ENCODE measurements at regions not wholly inside any gene's neighbourhood (a gene's known extent, or its start where the extent isn't known, plus 50 kb on each side); places are given as distances from the start of the nearest gene placed in this dataset.

DNA sequence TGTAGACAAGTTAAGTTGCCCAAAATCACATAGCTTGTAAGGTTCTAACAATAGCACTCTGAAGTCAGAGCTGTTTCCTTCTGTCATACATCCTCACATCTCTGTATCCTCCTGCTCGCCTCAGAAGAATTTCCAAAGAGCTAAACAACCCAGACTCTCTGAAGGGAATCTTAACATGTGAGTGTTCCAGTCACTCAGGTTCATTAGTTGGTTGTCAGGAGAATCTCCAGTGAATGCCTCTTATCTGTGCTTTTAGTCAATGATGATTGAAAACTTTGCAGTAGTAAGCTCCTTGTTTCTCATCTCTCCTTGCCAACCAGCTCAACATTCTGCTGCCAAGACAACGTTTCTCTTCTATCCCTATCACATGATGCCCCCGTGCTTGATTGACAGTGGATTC is 195.5 kb downstream of the C11orf91 start:
- TF ChIP-seq, protein P1, sequence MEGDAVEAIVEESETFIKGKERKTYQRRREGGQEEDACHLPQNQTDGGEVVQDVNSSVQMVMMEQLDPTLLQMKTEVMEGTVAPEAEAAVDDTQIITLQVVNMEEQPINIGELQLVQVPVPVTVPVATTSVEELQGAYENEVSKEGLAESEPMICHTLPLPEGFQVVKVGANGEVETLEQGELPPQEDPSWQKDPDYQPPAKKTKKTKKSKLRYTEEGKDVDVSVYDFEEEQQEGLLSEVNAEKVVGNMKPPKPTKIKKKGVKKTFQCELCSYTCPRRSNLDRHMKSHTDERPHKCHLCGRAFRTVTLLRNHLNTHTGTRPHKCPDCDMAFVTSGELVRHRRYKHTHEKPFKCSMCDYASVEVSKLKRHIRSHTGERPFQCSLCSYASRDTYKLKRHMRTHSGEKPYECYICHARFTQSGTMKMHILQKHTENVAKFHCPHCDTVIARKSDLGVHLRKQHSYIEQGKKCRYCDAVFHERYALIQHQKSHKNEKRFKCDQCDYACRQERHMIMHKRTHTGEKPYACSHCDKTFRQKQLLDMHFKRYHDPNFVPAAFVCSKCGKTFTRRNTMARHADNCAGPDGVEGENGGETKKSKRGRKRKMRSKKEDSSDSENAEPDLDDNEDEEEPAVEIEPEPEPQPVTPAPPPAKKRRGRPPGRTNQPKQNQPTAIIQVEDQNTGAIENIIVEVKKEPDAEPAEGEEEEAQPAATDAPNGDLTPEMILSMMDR (IDR thresholded peaks at IDR 0.05), result no peak
- TF ChIP-seq POLR2A (IDR thresholded peaks at IDR 0.05), result no peak

Measured in adrenal gland (tissue), 5 donors.